SK-N-SH (cell line): ENCODE measurements at regions not wholly inside any gene's neighbourhood (a gene's known extent, or its start where the extent isn't known, plus 50 kb on each side); places are given as distances from the start of the nearest gene placed in this dataset.
"Not testable (repeated sequence)": the region's sequence is repeated elsewhere in the genome, so short reads cannot be mapped to it uniquely, and the experiment has no call there.

Source experiments
- CTCF ChIA-PET: fragments of 300-600, 350-600 bp; formaldehyde crosslinking; extraction: SDS; loops from one replicate; lab custom pipeline; 2021; lab: Yijun Ruan, JAX
- POLR2A ChIA-PET: fragments of 350-600 bp; sonication (Branson Sonifier 250); formaldehyde crosslinking; extraction: SDS; loops from one replicate; lab custom pipeline; 2020; ENCODE audit warnings: antibody characterized with exemption, inconsistent platforms; lab: Yijun Ruan, JAX
- DNase-seq: peaks from one replicate; pipeline ENCODE4 v3.0.0; 2012
- H2AFZ ChIP-seq: fragments of 200-600 bp; sonication (generic); 2 replicates; pipeline ENCODE4 v1.8.1; 2016; ENCODE audit warnings: antibody characterized with exemption, mild to moderate bottlenecking, low read depth
- H3F3A ChIP-seq: fragments of 200-600 bp; sonication (generic); replicated peaks from 2 replicates; pipeline ENCODE3; 2016; ENCODE audit warnings: antibody characterized with exemption, mild to moderate bottlenecking; ENCODE audit not compliant: insufficient read depth
- H3K27ac ChIP-seq, 2 experiments: fragments of 200-500 bp in 1 of 2; fragments of 200-600 bp in 1 of 2; sonication (Bioruptor generic) in 1 of 2; sonication (generic), shearing (Covaris generic) in 1 of 2; 2 replicates each; pipeline versions ENCODE4 v1.5.1 to v1.6.1; 2014 to 2016; ENCODE audit warnings: low read depth in 2 of 2, inconsistent platforms in 1 of 2, low read length in 1 of 2, mild to moderate bottlenecking in 1 of 2, mixed read lengths in 1 of 2
- H3K27me3 ChIP-seq: fragments of 200-600 bp; sonication (generic), shearing (Covaris generic); 2 replicates; pipeline ENCODE4 v1.6.1; 2016; ENCODE audit warnings: mixed run types; ENCODE audit not compliant: insufficient read depth
- H3K36me3 ChIP-seq, 2 experiments: fragments of 200-500 bp in 1 of 2; fragments of 200-600 bp in 1 of 2; sonication (Bioruptor generic) in 1 of 2; sonication (generic) in 1 of 2; replicated peaks in 1 of 2; 2 replicates each; pipeline versions ENCODE3 to v1.5.1; 2014 to 2016; ENCODE audit warnings: low read length in 1 of 2, mild to moderate bottlenecking in 1 of 2; ENCODE audit not compliant: insufficient read depth in 2 of 2, control insufficient read depth in 1 of 2
- H3K4me1 ChIP-seq, 2 experiments: fragments of 200-500 bp in 1 of 2; fragments of 200-600 bp in 1 of 2; sonication (Bioruptor generic) in 1 of 2; sonication (generic), shearing (Covaris generic) in 1 of 2; 2 replicates each; pipeline versions ENCODE4 v1.5.1 to v1.6.1; 2014 to 2016; ENCODE audit warnings: low read depth in 1 of 2, low read length in 1 of 2, mixed run types in 1 of 2; ENCODE audit not compliant: insufficient read depth in 2 of 2, control insufficient read depth in 1 of 2
- H3K4me2 ChIP-seq: fragments of 200-600 bp; sonication (generic), shearing (Covaris generic); 2 replicates; pipeline ENCODE4 v1.6.1; 2017; ENCODE audit warnings: mixed run types
- H3K4me3 ChIP-seq, 2 experiments: fragments of 200-500 bp in 1 of 2; fragments of 200-600 bp in 1 of 2; sonication (Bioruptor generic) in 1 of 2; sonication (generic), shearing (Covaris generic) in 1 of 2; 2 replicates each; pipeline versions ENCODE4 v1.5.1 to v1.8.1; 2014 to 2016; ENCODE audit warnings: low read depth in 2 of 2, inconsistent platforms in 1 of 2, low read length in 1 of 2, mild to moderate bottlenecking in 1 of 2, mixed read lengths in 1 of 2, moderate library complexity in 1 of 2
- H3K79me2 ChIP-seq: fragments of 200-600 bp; sonication (generic); 2 replicates; pipeline ENCODE4 v1.8.1; 2017; ENCODE audit warnings: mild to moderate bottlenecking; ENCODE audit not compliant: insufficient read depth
- H3K9ac ChIP-seq: fragments of 200-600 bp; sonication (generic); 2 replicates; pipeline ENCODE4 v1.6.1; 2017; ENCODE audit warnings: mixed run types
- H3K9me2 ChIP-seq: fragments of 200-600 bp; sonication (generic); 2 replicates; pipeline ENCODE4 v1.6.1; 2017; ENCODE audit warnings: mixed run types
- H3K9me3 ChIP-seq: fragments of 200-600 bp; sonication (generic); 2 replicates; pipeline ENCODE4 v1.6.1; 2017; ENCODE audit warnings: mixed run types, mild to moderate bottlenecking, moderate library complexity
- H4K20me1 ChIP-seq: fragments of 200-600 bp; sonication (generic); 2 replicates; pipeline ENCODE4 v1.6.1; 2017; ENCODE audit warnings: mild to moderate bottlenecking, mixed run types; ENCODE audit not compliant: insufficient read depth
- ELF1 ChIP-seq: IDR thresholded peaks from 2 replicates; pipeline ENCODE4 v1.4.0; 2012
- EZH2phosphoT487 ChIP-seq: fragments of 200-600 bp; sonication (generic); IDR thresholded peaks from 2 replicates; pipeline ENCODE4 v1.6.1; 2017; ENCODE audit warnings: low read depth, mixed run types, mild to moderate bottlenecking, antibody characterized with exemption, moderate library complexity, borderline replicate concordance
- MEF2A ChIP-seq: IDR thresholded peaks from 2 replicates; pipeline ENCODE4 v1.4.0; 2012; ENCODE audit warnings: low read depth, borderline replicate concordance
- NRF1 ChIP-seq: IDR thresholded peaks from 2 replicates; pipeline ENCODE4 v1.6.1; 2012; ENCODE audit warnings: low read depth, mild to moderate bottlenecking, low read length
- RAD21 ChIP-seq: IDR thresholded peaks from 2 replicates; pipeline ENCODE4 v1.6.1; 2012; ENCODE audit warnings: mild to moderate bottlenecking, low read length
- SIN3A ChIP-seq: IDR thresholded peaks from 2 replicates; pipeline ENCODE4 v1.6.1; 2012; ENCODE audit warnings: low read depth, mild to moderate bottlenecking, low read length, moderate library complexity, borderline replicate concordance
- WGBS: methylation state at CpG from one replicate; pipeline ENCODE4 v1.1.6; 2017; ENCODE audit warnings: low lambda C conversion rate; 5-methylcytosine and 5-hydroxymethylcytosine counted together
- TF ChIP-seq, protein P1 (sequence below): IDR thresholded peaks from 2 replicates; pipeline ENCODE4 v1.4.0; 2012; ENCODE audit warnings: low read depth, borderline replicate concordance
- TF ChIP-seq, protein P2 (sequence below): fragments of 150-350 bp; IDR thresholded peaks from 2 replicates; pipeline ENCODE4 v1.6.1; 2017; ENCODE audit warnings: antibody characterized with exemption, low read length, low read depth, borderline replicate concordance
- TF ChIP-seq, protein P3 (sequence below): IDR thresholded peaks from 2 replicates; pipeline ENCODE4 v1.4.0; 2012; ENCODE audit warnings: low read depth, borderline replicate concordance

DNA sequence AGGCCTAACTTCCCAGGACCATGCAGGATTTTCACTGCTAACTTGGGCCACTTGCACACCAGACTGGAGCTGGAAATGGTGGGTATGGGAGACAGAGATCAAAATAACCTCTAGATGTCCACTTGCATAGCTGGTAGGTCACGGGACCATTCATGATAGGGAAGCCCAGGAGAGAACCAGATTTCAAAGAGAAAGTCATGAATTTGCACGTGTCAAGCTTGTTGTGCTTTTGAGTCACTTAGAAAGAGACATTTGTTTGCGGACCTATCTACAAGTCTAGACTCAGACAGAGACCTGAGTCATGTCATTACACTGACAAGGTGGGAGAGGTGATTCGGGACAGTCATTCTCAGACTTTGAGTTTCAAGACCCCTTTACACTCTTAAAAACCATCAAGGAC lies 704.1 kb downstream of the DTWD2 start:
- H3K79me2 ChIP-seq, CTCF ChIA-PET, H3K27ac ChIP-seq, H3K9me3 ChIP-seq, H4K20me1 ChIP-seq, H3K9me2 ChIP-seq, H3K4me2 ChIP-seq, H3K27me3 ChIP-seq, DNase-seq, POLR2A ChIA-PET, H3K9ac ChIP-seq, H3K4me1 ChIP-seq, H2AFZ ChIP-seq, H3K4me3 ChIP-seq, H3K36me3 ChIP-seq, H3F3A ChIP-seq: not testable (repeated sequence)
- 26% methylated on average over 4 of the region's 4 CpGs for WGBS

DNA sequence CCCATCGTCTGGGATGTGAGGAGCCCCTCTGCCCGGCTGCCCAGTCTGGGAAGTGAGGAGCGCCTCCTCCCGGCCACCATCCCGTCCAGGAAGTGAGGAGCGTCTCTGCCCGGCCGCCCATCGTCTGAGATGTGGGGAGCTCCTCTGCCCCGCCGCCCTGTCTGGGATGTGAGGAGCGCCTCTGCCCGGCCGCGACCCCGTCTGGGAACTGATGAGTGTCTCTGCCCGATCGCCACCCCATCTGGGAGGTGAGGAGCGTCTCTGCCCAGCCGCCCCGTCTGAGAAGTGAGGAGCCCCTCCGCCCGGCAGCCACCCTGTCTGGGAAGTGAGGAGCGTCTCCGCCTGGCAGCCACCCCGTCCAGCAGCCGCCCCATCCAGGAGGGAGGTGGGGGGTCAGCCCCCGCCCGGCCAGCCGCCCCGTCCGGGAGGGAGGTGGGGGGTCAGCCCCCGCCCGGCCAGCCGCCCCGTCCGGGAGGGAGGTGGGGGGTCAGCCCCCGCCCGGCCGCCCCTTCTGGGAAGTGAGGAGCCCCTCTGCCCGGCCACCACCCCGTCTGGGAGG lies 705.8 kb downstream of the DTWD2 start:
- H3K9ac ChIP-seq, H3K27me3 ChIP-seq, H3K79me2 ChIP-seq, CTCF ChIA-PET, H3F3A ChIP-seq, POLR2A ChIA-PET, H3K9me2 ChIP-seq, H3K4me2 ChIP-seq, DNase-seq, H3K9me3 ChIP-seq, H3K27ac ChIP-seq, H3K4me1 ChIP-seq, H3K36me3 ChIP-seq, H2AFZ ChIP-seq, H3K4me3 ChIP-seq, H4K20me1 ChIP-seq: not testable (repeated sequence)
- 43% methylated on average over 3 of the region's 42 CpGs for WGBS

DNA sequence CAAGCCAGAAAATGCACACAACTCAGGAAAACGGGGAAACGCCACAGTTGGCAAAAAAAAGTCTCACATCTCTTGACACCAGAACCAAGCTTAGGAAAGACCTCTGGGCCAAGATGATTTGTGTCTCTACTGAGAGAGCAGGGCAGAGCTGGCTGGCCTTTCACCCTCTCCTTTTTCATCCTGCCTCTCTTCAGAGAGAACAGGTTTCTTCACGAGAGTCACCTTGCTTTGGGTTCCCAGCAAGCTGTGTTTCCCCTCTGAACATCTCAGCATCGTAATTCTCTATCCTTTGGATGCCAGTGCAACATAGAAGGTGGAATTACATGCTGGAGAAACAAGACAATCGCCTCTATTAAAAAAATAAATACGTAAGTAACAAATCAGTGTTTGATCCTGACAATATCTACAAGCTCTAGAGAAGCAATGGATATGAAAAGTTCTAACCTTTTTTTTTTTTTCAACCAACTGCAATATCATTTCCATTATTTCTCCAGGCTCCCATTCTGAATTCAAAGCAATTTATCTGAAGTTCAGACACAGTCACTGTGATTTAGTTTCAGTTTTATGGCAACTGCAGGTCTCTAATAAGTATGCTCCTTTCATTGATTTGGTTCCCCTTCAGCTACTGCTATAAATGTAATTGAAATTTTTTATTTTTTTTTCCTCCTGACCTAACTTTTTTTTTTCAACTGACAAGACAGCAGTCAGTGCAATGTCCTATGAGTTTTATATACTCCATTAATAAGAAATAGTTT lies 708.6 kb downstream of the DTWD2 start:
- no peaks in the 10 kb centered on the region for H3K79me2 ChIP-seq
- TF ChIP-seq ELF1 = no peak
- no peak for TF ChIP-seq NRF1
- TF ChIP-seq, protein P1, sequence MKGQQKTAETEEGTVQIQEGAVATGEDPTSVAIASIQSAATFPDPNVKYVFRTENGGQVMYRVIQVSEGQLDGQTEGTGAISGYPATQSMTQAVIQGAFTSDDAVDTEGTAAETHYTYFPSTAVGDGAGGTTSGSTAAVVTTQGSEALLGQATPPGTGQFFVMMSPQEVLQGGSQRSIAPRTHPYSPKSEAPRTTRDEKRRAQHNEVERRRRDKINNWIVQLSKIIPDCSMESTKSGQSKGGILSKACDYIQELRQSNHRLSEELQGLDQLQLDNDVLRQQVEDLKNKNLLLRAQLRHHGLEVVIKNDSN = no peak
- TF ChIP-seq MEF2A = no peak
- TF ChIP-seq, all 33 proteins: peak for 0
- Histone ChIP-seq H3K27ac (no peak overlapping the region), H3K27me3 (no peaks in the 10 kb centered on the region), H3K4me3 (no peak overlapping the region), H3K9ac (no peak overlapping the region), H3K4me2 (no peak overlapping the region), H3K4me1 (no peaks in the 10 kb centered on the region), H3K9me2 (no peaks in the 10 kb centered on the region), H2AFZ (no peak overlapping the region), H3K36me3 (no peaks in the 10 kb centered on the region), H4K20me1 (no peaks in the 10 kb centered on the region), H3K9me3 (no peaks in the 10 kb centered on the region), H3F3A (no peaks in the 10 kb centered on the region)
- CTCF ChIA-PET = no interaction called here
- no peak for DNase-seq
- POLR2A ChIA-PET = no interaction called here
- WGBS = 9% methylated on average over 6 of the region's 6 CpGs

DNA sequence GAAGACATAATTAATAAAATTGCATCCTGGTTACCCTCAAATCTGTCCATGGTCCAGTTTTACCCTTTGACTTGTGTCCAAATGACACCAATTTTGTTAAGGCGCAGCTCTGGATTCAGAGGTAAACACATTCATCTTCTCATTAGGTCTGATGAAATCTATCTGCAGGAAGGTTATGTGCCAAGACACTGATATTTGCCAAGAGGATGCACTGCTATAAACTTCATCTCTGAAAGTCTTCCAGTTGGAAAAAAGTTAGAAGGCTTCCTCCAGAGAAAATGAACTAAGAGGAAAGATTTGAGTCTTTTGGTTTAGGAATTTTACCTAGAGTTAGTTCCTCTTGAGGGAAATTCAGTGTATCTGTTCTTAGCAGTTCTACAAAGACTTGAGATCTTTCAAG lies 717.8 kb downstream of the DTWD2 start:
- no peak for DNase-seq
- Histone ChIP-seq H3K79me2 (no peaks in the 10 kb centered on the region), H3K36me3 (no peaks in the 10 kb centered on the region), H3K9ac (no peak overlapping the region), H2AFZ (no peak overlapping the region), H3K4me1 (no peaks in the 10 kb centered on the region), H3K9me3 (no peaks in the 10 kb centered on the region), H4K20me1 (no peaks in the 10 kb centered on the region), H3F3A (no peaks in the 10 kb centered on the region), H3K4me3 (no peak overlapping the region), H3K4me2 (no peak overlapping the region), H3K9me2 (no peaks in the 10 kb centered on the region), H3K27me3 (no peaks in the 10 kb centered on the region), H3K27ac (no peak overlapping the region)
- POLR2A ChIA-PET = no interaction called here
- CTCF ChIA-PET = no interaction called here
- WGBS = 17% methylated on average over 1 of the region's 1 CpG
- no peak for TF ChIP-seq EZH2phosphoT487
- TF ChIP-seq, protein P1 = no peak
- TF ChIP-seq SIN3A = no peak
- TF ChIP-seq, protein P2, sequence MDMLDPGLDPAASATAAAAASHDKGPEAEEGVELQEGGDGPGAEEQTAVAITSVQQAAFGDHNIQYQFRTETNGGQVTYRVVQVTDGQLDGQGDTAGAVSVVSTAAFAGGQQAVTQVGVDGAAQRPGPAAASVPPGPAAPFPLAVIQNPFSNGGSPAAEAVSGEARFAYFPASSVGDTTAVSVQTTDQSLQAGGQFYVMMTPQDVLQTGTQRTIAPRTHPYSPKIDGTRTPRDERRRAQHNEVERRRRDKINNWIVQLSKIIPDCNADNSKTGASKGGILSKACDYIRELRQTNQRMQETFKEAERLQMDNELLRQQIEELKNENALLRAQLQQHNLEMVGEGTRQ = no peak
- TF ChIP-seq, protein P3, sequence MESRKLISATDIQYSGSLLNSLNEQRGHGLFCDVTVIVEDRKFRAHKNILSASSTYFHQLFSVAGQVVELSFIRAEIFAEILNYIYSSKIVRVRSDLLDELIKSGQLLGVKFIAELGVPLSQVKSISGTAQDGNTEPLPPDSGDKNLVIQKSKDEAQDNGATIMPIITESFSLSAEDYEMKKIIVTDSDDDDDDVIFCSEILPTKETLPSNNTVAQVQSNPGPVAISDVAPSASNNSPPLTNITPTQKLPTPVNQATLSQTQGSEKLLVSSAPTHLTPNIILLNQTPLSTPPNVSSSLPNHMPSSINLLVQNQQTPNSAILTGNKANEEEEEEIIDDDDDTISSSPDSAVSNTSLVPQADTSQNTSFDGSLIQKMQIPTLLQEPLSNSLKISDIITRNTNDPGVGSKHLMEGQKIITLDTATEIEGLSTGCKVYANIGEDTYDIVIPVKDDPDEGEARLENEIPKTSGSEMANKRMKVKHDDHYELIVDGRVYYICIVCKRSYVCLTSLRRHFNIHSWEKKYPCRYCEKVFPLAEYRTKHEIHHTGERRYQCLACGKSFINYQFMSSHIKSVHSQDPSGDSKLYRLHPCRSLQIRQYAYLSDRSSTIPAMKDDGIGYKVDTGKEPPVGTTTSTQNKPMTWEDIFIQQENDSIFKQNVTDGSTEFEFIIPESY = no peak
- no peak for TF ChIP-seq RAD21
